WTC11 (cell line): ENCODE measurements at regions not wholly inside any gene's neighbourhood (a gene's known extent, or its start where the extent isn't known, plus 50 kb on each side); places are given as distances from the start of the nearest gene placed in this dataset.

Source experiments
- ATAC-seq: fragments of 200-7000 bp; cut with Tn5 transposase; 2 replicates; pipeline ENCODE4 v1.10.0; 2021; ENCODE audit warnings: mild to moderate bottlenecking, moderate library complexity
- CTCF ChIA-PET: fragments of 300-600 bp; sonication (Branson Sonifier 250); formaldehyde crosslinking; loops from one replicate; lab custom pipeline; 2021; ENCODE audit warnings: antibody characterized with exemption; lab: Charles Lee
- POLR2A ChIA-PET: fragments of 350-600 bp; sonication (Branson Sonifier 250); formaldehyde crosslinking; loops from one replicate; lab custom pipeline; 2021; ENCODE audit warnings: antibody characterized with exemption; lab: Charles Lee
- DNase-seq: peaks from one replicate; pipeline ENCODE4 v3.0.0; 2021; ENCODE audit warnings: low spot score
- H3K27ac Mint-ChIP-seq: 2 replicates; pipeline ENCODE4 v1.8.0; 2021; ENCODE audit warnings: mixed read lengths
- H3K27me3 Mint-ChIP-seq: 2 replicates; pipeline ENCODE4 v1.8.0; 2021; ENCODE audit warnings: low read depth, mild to moderate bottlenecking, moderate library complexity, mixed read lengths
- H3K36me3 Mint-ChIP-seq: 2 replicates; pipeline ENCODE4 v1.8.0; 2021; ENCODE audit warnings: mixed read lengths
- H3K4me1 Mint-ChIP-seq: 2 replicates; pipeline ENCODE4 v1.8.0; 2022; ENCODE audit warnings: mixed read lengths
- H3K4me3 Mint-ChIP-seq: 2 replicates; pipeline ENCODE4 v1.8.0; 2021; ENCODE audit warnings: mild to moderate bottlenecking, moderate library complexity, mixed read lengths
- H3K9me3 Mint-ChIP-seq: 2 replicates; pipeline ENCODE4 v1.8.0; 2021; ENCODE audit warnings: mixed read lengths
- CBFB ChIP-seq: sonication (generic); formaldehyde crosslinking; IDR thresholded peaks from 2 replicates; pipeline ENCODE4 v1.8.1; 2022; ENCODE audit warnings: mild to moderate bottlenecking, low read depth, missing genetic modification reagents
- CDX4 ChIP-seq: fragments of 250-450 bp; sonication (Bioruptor Pico); IDR thresholded peaks from 2 replicates; pipeline ENCODE4 v1.9.0; 2021; ENCODE audit warnings: moderate library complexity, mild to moderate bottlenecking, inconsistent platforms, borderline replicate concordance
- FOXJ3 ChIP-seq: sonication (generic); formaldehyde crosslinking; IDR thresholded peaks from 2 replicates; pipeline ENCODE4 v1.9.0; 2021; ENCODE audit warnings: missing genetic modification reagents, mild to moderate bottlenecking, borderline replicate concordance
- FOXP4 ChIP-seq: sonication (generic); formaldehyde crosslinking; IDR thresholded peaks from 2 replicates; pipeline ENCODE4 v1.8.0; 2022; ENCODE audit warnings: mild to moderate bottlenecking, missing genetic modification reagents
- JAZF1 ChIP-seq: fragments of 250-450 bp; sonication (Bioruptor Pico); IDR thresholded peaks from 2 replicates; pipeline ENCODE4 v1.9.0; 2021; ENCODE audit warnings: moderate library complexity, mild to moderate bottlenecking, inconsistent platforms
- KAT7 ChIP-seq: sonication (generic); formaldehyde crosslinking; IDR thresholded peaks from 2 replicates; pipeline ENCODE4 v1.8.1; 2023; ENCODE audit warnings: missing genetic modification reagents, mild to moderate bottlenecking, borderline replicate concordance
- MXD4 ChIP-seq: fragments of 250-450 bp; sonication (Bioruptor Pico); IDR thresholded peaks from 2 replicates; pipeline ENCODE4 v1.8.0; 2021; ENCODE audit warnings: mild to moderate bottlenecking, moderate library complexity, borderline replicate concordance
- MYBL2 ChIP-seq: sonication (generic); formaldehyde crosslinking; IDR thresholded peaks from 2 replicates; pipeline ENCODE4 v1.8.1; 2023; ENCODE audit warnings: mild to moderate bottlenecking, moderate library complexity, missing genetic modification reagents
- NFATC4 ChIP-seq: fragments of 250-450 bp; sonication (Bioruptor Pico); IDR thresholded peaks from 2 replicates; pipeline ENCODE4 v1.9.0; 2021; ENCODE audit warnings: mild to moderate bottlenecking
- NFYB ChIP-seq: sonication (generic); formaldehyde crosslinking; conservative IDR thresholded peaks from 2 replicates; pipeline ENCODE4 v1.8.0; 2022; ENCODE audit warnings: low read depth, missing genetic modification reagents
- OVOL2 ChIP-seq: fragments of 250-450 bp; sonication (Bioruptor Pico); IDR thresholded peaks from 2 replicates; pipeline ENCODE4 v1.9.0; 2021; ENCODE audit warnings: mild to moderate bottlenecking, borderline replicate concordance
- PRRX2 ChIP-seq: fragments of 250-450 bp; sonication (Bioruptor Pico); IDR thresholded peaks from 2 replicates; pipeline ENCODE4 v1.8.0; 2021; ENCODE audit warnings: mild to moderate bottlenecking
- RELA ChIP-seq: sonication (generic); formaldehyde crosslinking; IDR thresholded peaks from 2 replicates; pipeline ENCODE4 v1.8.1; 2022; ENCODE audit warnings: missing genetic modification reagents, mild to moderate bottlenecking, borderline replicate concordance
- SMAD3 ChIP-seq: sonication (generic); formaldehyde crosslinking; IDR thresholded peaks from 2 replicates; pipeline ENCODE4 v1.8.0; 2022; ENCODE audit warnings: missing genetic modification reagents, mild to moderate bottlenecking, borderline replicate concordance
- SOX15 ChIP-seq: fragments of 250-450 bp; sonication (Bioruptor Pico); IDR thresholded peaks from 2 replicates; pipeline ENCODE4 v1.9.0; 2021; ENCODE audit warnings: mild to moderate bottlenecking
- TEAD4 ChIP-seq: sonication (generic); formaldehyde crosslinking; IDR thresholded peaks from 2 replicates; pipeline ENCODE4 v1.8.0; 2022; ENCODE audit warnings: mild to moderate bottlenecking, missing genetic modification reagents
- TP53 ChIP-seq: sonication (generic); formaldehyde crosslinking; IDR thresholded peaks from 2 replicates; pipeline ENCODE4 v1.8.1; 2023; ENCODE audit warnings: mild to moderate bottlenecking, missing genetic modification reagents
- ZBTB21 ChIP-seq: sonication (generic); formaldehyde crosslinking; IDR thresholded peaks from 2 replicates; pipeline ENCODE4 v1.8.1; 2023; ENCODE audit warnings: mild to moderate bottlenecking, missing genetic modification reagents, borderline replicate concordance
- ZBTB43 ChIP-seq: sonication (generic); formaldehyde crosslinking; IDR thresholded peaks from 2 replicates; pipeline ENCODE4 v1.8.1; 2023; ENCODE audit warnings: mild to moderate bottlenecking, missing genetic modification reagents
- ZMAT4 ChIP-seq: fragments of 250-450 bp; sonication (Bioruptor Pico); IDR thresholded peaks from 2 replicates; pipeline ENCODE4 v1.9.0; 2021; ENCODE audit warnings: mild to moderate bottlenecking
- ZNF396 ChIP-seq: fragments of 250-450 bp; sonication (Bioruptor Pico); IDR thresholded peaks from 2 replicates; pipeline ENCODE4 v1.8.0; 2021; ENCODE audit warnings: mild to moderate bottlenecking, moderate library complexity, borderline replicate concordance
- TF ChIP-seq, protein P1 (sequence below): fragments of 250-450 bp; sonication (Bioruptor Pico); IDR thresholded peaks from 2 replicates; pipeline ENCODE4 v2.1.2; 2022; ENCODE audit warnings: mild to moderate bottlenecking, moderate library complexity
- TF ChIP-seq, protein P2 (sequence below): sonication (generic); formaldehyde crosslinking; IDR thresholded peaks from 2 replicates; pipeline ENCODE4 v1.8.0; 2023; ENCODE audit warnings: missing genetic modification reagents
- TF ChIP-seq, protein P3 (sequence below): sonication (generic); formaldehyde crosslinking; IDR thresholded peaks from 2 replicates; pipeline ENCODE4 v1.8.1; 2023; ENCODE audit warnings: mild to moderate bottlenecking, missing genetic modification reagents, moderate library complexity

DNA sequence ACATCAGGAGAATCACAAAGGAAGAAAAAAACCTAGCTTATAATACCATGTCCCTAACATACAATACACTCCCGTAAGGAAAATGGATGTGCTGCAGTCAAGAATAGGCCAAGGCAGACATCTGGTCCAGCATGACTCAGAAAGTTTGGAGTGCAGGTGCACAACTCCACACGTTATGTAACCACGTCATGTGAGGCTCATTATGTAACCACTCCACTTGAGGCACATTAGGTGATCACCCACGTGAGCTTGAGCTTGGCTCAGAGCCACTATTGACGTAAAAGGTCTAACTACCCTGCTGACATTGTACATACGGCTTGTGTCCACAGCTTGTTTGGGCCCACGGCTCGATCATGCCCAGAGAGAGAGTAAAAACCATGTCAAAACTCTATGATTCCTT is 99.8 kb upstream of the C1orf21 start (continued):
- no peak for TF ChIP-seq ZMAT4 (CRISPR knock-in tag)
- TF ChIP-seq SMAD3 (CRISPR knock-in tag) = no peak
- no peak for TF ChIP-seq ZBTB43
- no peak for TF ChIP-seq NFYB
- no peak for TF ChIP-seq NFATC4
- TF ChIP-seq JAZF1 (CRISPR knock-in tag) = no peak
- TF ChIP-seq KAT7 (CRISPR knock-in tag) = no peak
- TF ChIP-seq, protein P1, sequence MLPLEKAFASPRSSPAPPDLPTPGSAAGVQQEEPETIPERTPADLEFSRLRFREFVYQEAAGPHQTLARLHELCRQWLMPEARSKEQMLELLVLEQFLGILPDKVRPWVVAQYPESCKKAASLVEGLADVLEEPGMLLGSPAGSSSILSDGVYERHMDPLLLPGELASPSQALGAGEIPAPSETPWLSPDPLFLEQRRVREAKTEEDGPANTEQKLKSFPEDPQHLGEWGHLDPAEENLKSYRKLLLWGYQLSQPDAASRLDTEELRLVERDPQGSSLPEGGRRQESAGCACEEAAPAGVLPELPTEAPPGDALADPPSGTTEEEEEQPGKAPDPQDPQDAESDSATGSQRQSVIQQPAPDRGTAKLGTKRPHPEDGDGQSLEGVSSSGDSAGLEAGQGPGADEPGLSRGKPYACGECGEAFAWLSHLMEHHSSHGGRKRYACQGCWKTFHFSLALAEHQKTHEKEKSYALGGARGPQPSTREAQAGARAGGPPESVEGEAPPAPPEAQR (CRISPR knock-in tag) = no peak
- TF ChIP-seq PRRX2 (CRISPR knock-in tag) = no peak
- no peak for TF ChIP-seq RELA (CRISPR knock-in tag)
- no peak for TF ChIP-seq ZNF396

GRCh38 chr1:184289825-184290550 is 96.8 kb upstream of the C1orf21 start:
- H3K4me1 Mint-ChIP-seq = no peaks in the 10 kb centered on the region
- H3K27me3 Mint-ChIP-seq = no peaks in the 10 kb centered on the region; the same call in 1 of the 2 replicates
- H3K27ac Mint-ChIP-seq = no peak overlapping the region
- no peak for ATAC-seq
- DNase-seq = no peak
- peaks cover 57% of the 10 kb centered on the region for H3K9me3 Mint-ChIP-seq
- CTCF ChIA-PET = no interaction called here
- POLR2A ChIA-PET = interaction anchor here (0.6 kb wide), 1 partner anchor 97 kb away, joined by 3 read pairs; the partner anchor contains the start of gene C1orf21
- peaks cover 17% of the 10 kb centered on the region for H3K36me3 Mint-ChIP-seq
- TF ChIP-seq, protein P1 (CRISPR knock-in tag) = no peak
- TF ChIP-seq CBFB (CRISPR knock-in tag) = no peak
- no peak for TF ChIP-seq TEAD4 (CRISPR knock-in tag)
- no peak for TF ChIP-seq FOXJ3 (CRISPR knock-in tag)
- no peak for TF ChIP-seq ZBTB21
- TF ChIP-seq TP53 = no peak
- no peak for TF ChIP-seq CDX4 (CRISPR knock-in tag)
- no peak for TF ChIP-seq SOX15 (CRISPR knock-in tag)
- TF ChIP-seq MXD4 (CRISPR knock-in tag) = no peak
- TF ChIP-seq, protein P2, sequence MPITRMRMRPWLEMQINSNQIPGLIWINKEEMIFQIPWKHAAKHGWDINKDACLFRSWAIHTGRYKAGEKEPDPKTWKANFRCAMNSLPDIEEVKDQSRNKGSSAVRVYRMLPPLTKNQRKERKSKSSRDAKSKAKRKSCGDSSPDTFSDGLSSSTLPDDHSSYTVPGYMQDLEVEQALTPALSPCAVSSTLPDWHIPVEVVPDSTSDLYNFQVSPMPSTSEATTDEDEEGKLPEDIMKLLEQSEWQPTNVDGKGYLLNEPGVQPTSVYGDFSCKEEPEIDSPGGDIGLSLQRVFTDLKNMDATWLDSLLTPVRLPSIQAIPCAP (CRISPR knock-in tag) = no peak
- no peak for TF ChIP-seq MYBL2 (CRISPR knock-in tag)
- TF ChIP-seq, protein P3, sequence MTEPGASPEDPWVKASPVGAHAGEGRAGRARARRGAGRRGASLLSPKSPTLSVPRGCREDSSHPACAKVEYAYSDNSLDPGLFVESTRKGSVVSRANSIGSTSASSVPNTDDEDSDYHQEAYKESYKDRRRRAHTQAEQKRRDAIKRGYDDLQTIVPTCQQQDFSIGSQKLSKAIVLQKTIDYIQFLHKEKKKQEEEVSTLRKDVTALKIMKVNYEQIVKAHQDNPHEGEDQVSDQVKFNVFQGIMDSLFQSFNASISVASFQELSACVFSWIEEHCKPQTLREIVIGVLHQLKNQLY (CRISPR knock-in tag) = no peak
- no peak for TF ChIP-seq OVOL2
- TF ChIP-seq FOXP4 = no peak
- TF ChIP-seq SMAD3 (CRISPR knock-in tag) = no peak
- H3K4me3 Mint-ChIP-seq = no peak overlapping the region
